GM21786 (cell line): ENCODE measurements at regions not wholly inside any gene's neighbourhood (a gene's known extent, or its start where the extent isn't known, plus 50 kb on each side); places are given as distances from the start of the nearest gene placed in this dataset.
"Not testable (repeated sequence)": the region's sequence is repeated elsewhere in the genome, so short reads cannot be mapped to it uniquely, and the experiment has no call there.

ENCODE experiments used
- ATAC-seq: cut with Tn5 transposase; IDR thresholded peaks from one replicate; pipeline ENCODE4 v1.9.1; 2021; ENCODE audit not compliant: unreplicated experiment

GRCh38 chr4:129852434-129852833, 756.5 kb downstream of the C4orf33 start:
- ATAC-seq, result no peak

GRCh38 chr4:129853685-129854467, 757.9 kb downstream of the C4orf33 start:
- not testable (repeated sequence) for ATAC-seq

GRCh38 chr4:129862461-129862860, 766.5 kb downstream of the C4orf33 start:
- no peak for ATAC-seq

GRCh38 chr4:129863206-129863605, 767.3 kb downstream of the C4orf33 start:
- no peak for ATAC-seq

- no peak for ATAC-seq
Observed at GRCh38 chr4:129883996-129884395, 788.0 kb downstream of the C4orf33 start.

- no peak for ATAC-seq
Observed at GRCh38 chr4:129897111-129897510, 801.2 kb downstream of the C4orf33 start.

GRCh38 chr4:129899849-129900248, 803.9 kb downstream of the C4orf33 start:
- no peak for ATAC-seq

- ATAC-seq, result no peak
Observed at GRCh38 chr4:129900430-129900953, 804.5 kb downstream of the C4orf33 start.

GRCh38 chr4:129901205-129901604, 805.3 kb downstream of the C4orf33 start:
- no peak for ATAC-seq

GRCh38 chr4:129903861-129904260, 807.9 kb downstream of the C4orf33 start:
- no peak for ATAC-seq

GRCh38 chr4:129905256-129905655, 809.3 kb downstream of the C4orf33 start:
- no peak for ATAC-seq

GRCh38 chr4:129908117-129908516, 812.2 kb downstream of the C4orf33 start:
- ATAC-seq, result no peak

- ATAC-seq, result no peak
Observed at GRCh38 chr4:129916991-129917390, 821.0 kb downstream of the C4orf33 start.

GRCh38 chr4:129917651-129918050, 821.7 kb downstream of the C4orf33 start:
- ATAC-seq, result no peak

GRCh38 chr4:129926936-129927335, 831.0 kb downstream of the C4orf33 start:
- ATAC-seq, result no peak

GRCh38 chr4:129929052-129929451, 833.1 kb downstream of the C4orf33 start:
- ATAC-seq, result peak; percentile 72

GRCh38 chr4:129929984-129930383, 834.0 kb downstream of the C4orf33 start:
- ATAC-seq, result no peak

- ATAC-seq, result no peak
Observed at GRCh38 chr4:129950217-129950616, 854.3 kb downstream of the C4orf33 start.

GRCh38 chr4:129966175-129966574, 870.2 kb downstream of the C4orf33 start:
- ATAC-seq, result peak; percentile 77

- no peak for ATAC-seq
Observed at GRCh38 chr4:129968366-129968765, 872.4 kb downstream of the C4orf33 start.

GRCh38 chr4:129968778-129969177, 872.8 kb downstream of the C4orf33 start:
- no peak for ATAC-seq

GRCh38 chr4:129970801-129971200, 874.8 kb downstream of the C4orf33 start:
- no peak for ATAC-seq

- ATAC-seq, result no peak
Observed at GRCh38 chr4:129971419-129971818, 875.5 kb downstream of the C4orf33 start.
